ENCODE measurements at regions not wholly inside any gene's neighbourhood (a gene's known extent, or its start where the extent isn't known, plus 50 kb on each side); places are given as distances from the start of the nearest gene placed in this dataset.

DNA sequence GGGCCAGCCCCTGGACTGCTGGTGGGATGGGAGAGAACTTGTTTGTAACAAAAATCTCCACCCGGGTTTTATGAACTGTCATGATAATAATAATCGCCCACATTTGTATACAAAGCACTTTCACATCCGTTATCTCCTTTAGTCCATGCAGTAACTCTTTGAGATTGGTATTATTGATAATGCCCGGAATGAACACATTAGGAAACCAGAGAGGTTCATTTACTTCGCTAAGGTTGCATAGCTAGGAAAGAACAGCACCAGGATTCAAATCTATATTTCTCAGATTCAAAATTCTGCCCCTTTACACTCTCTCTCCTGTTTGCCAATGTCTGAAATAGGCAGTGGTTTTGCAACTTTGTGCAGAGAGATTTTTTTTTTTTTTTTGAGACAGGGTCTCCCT is 131.4 kb downstream of the FOXD2 start:
- Histone ChIP-seq H2BK20ac (ENCODE audit: low read depth, low read length, poor library complexity, severe bottlenecking) (no peak overlapping the region), H3K23ac (ENCODE audit: insufficient read length, low read depth, low read length) (no peak overlapping the region), H3K9me3 (ENCODE audit: control insufficient read depth, low read depth, low read length) (no peaks in the 10 kb centered on the region), H3K14ac (ENCODE audit: insufficient read depth, low read length) (no peak overlapping the region), H3K4me1 (ENCODE audit: insufficient read depth, low read length) (peaks cover 9% of the 10 kb centered on the region; the same call in 1 of the 2 replicates), H3K23me2 (ENCODE audit: insufficient read length, low read depth, low read length, poor library complexity, severe bottlenecking) (no peaks in the 10 kb centered on the region), H4K8ac (replicated peaks; ENCODE audit: insufficient read length, low read depth, low read length) (no peak overlapping the region), H3K4ac (ENCODE audit: low read depth, low read length) (no peak overlapping the region), H4K20me1 (ENCODE audit: control insufficient read depth, insufficient read depth, insufficient read length) (no peaks in the 10 kb centered on the region), H4K91ac (ENCODE audit: insufficient read length, low read depth, low read length) (no peak overlapping the region), H3K79me1 (ENCODE audit: insufficient read depth, low read depth, low read length, poor library complexity, severe bottlenecking) (no peaks in the 10 kb centered on the region), H3K27me3 (ENCODE audit: insufficient read depth, low read length) (no peaks in the 10 kb centered on the region; the same call in 1 of the 2 replicates), H2BK5ac (ENCODE audit: insufficient read length, low read length) (no peak overlapping the region), H3K9ac (ENCODE audit: extremely low read depth, insufficient read length, low read length) (no peak overlapping the region), H2BK12ac (ENCODE audit: insufficient read length, low read depth, low read length) (no peak overlapping the region), H2AFZ (ENCODE audit: low read length) (no peak overlapping the region), H4K5ac (ENCODE audit: insufficient read length, low read depth, low read length) (no peak overlapping the region), H3T11ph (ENCODE audit: low read length) (no peak overlapping the region), H3K79me2 (ENCODE audit: insufficient read depth, low read length) (no peaks in the 10 kb centered on the region), H3K18ac (ENCODE audit: insufficient read length, low read depth, low read length) (no peak overlapping the region), H3K27ac (ENCODE audit: insufficient read length, low read depth, low read length) (no peak overlapping the region), H3K56ac (ENCODE audit: insufficient read length, low read depth, low read length) (no peak overlapping the region), H2BK120ac (ENCODE audit: low read depth, low read length, poor library complexity, severe bottlenecking) (no peak overlapping the region), H3K4me2 (ENCODE audit: insufficient read depth, insufficient read length, low read length) (no peak overlapping the region), H2AK5ac (ENCODE audit: insufficient read length, low read length) (no peak overlapping the region), H2BK15ac (ENCODE audit: low read depth, low read length) (no peak overlapping the region)
- TF ChIP-seq, protein P1, sequence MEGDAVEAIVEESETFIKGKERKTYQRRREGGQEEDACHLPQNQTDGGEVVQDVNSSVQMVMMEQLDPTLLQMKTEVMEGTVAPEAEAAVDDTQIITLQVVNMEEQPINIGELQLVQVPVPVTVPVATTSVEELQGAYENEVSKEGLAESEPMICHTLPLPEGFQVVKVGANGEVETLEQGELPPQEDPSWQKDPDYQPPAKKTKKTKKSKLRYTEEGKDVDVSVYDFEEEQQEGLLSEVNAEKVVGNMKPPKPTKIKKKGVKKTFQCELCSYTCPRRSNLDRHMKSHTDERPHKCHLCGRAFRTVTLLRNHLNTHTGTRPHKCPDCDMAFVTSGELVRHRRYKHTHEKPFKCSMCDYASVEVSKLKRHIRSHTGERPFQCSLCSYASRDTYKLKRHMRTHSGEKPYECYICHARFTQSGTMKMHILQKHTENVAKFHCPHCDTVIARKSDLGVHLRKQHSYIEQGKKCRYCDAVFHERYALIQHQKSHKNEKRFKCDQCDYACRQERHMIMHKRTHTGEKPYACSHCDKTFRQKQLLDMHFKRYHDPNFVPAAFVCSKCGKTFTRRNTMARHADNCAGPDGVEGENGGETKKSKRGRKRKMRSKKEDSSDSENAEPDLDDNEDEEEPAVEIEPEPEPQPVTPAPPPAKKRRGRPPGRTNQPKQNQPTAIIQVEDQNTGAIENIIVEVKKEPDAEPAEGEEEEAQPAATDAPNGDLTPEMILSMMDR (conservative IDR thresholded peaks at IDR 0.05) = no peak
- Mint-ChIP-seq H3K4me1 (peaks cover 47 to 52% of the 10 kb centered on the region in 2 experiments), H3K9me3 (no peaks in the 10 kb centered on the region), H3K4me3 (no peak overlapping the region), H3K36me3 (ENCODE audit: insufficient read depth in 1 of 3, low read depth in 3 of 3) (no peaks in the 10 kb centered on the region; a peak in 1 of 7 replicates), H3K27ac (no peak overlapping the region), H3K27me3 (ENCODE audit: low read depth) (peaks cover 32% of the 10 kb centered on the region)
- DNase-seq = no peak
- whole genome bisulfite sequencing (ENCODE audit: extremely low coverage, insufficient read length, low lambda C conversion rate) = no CpG with 5 or more reads among the region's 5 CpGs

Data from H9 (cell line).